GM23338 (cell line): ENCODE measurements at regions not wholly inside any gene's neighbourhood (a gene's known extent, or its start where the extent isn't known, plus 50 kb on each side); places are given as distances from the start of the nearest gene placed in this dataset.

Experiments used
- ATAC-seq: fragments of 200-7000 bp; cut with Tn5 transposase; 3 replicates; pipeline ENCODE4 v1.9.1; 2020
- DNase-seq: peaks from one replicate; pipeline ENCODE4 v3.0.0-alpha.2; 2015; ENCODE audit warnings: low spot score
- H2AFZ ChIP-seq: fragments of 200-600 bp; sonication (generic); 2 replicates; pipeline ENCODE4 v1.8.0; 2016; ENCODE audit warnings: antibody characterized with exemption, mild to moderate bottlenecking, moderate library complexity
- H3F3A ChIP-seq: fragments of 200-600 bp; sonication (generic); replicated peaks from 2 replicates; pipeline ENCODE4 v1.8.0; 2017; ENCODE audit warnings: antibody characterized with exemption, mixed run types, low read depth
- H3K27ac ChIP-seq: fragments of 200-600 bp; sonication (generic); 2 replicates; pipeline ENCODE4 v1.6.1; 2016; ENCODE audit warnings: low read depth
- H3K27me3 ChIP-seq: fragments of 200-600 bp; sonication (generic); 2 replicates; pipeline ENCODE4 v1.8.0; 2016; ENCODE audit warnings: mild to moderate bottlenecking, mixed run types, moderate library complexity; ENCODE audit not compliant: insufficient read depth
- H3K36me3 ChIP-seq: fragments of 200-600 bp; sonication (generic); 2 replicates; pipeline ENCODE4 v1.8.0; 2016; ENCODE audit warnings: mild to moderate bottlenecking; ENCODE audit not compliant: insufficient read depth
- H3K4me1 ChIP-seq: fragments of 200-600 bp; sonication (generic); 2 replicates; pipeline ENCODE4 v1.8.0; 2016; ENCODE audit warnings: mild to moderate bottlenecking, moderate library complexity; ENCODE audit not compliant: insufficient read depth
- H3K4me2 ChIP-seq: fragments of 200-600 bp; sonication (generic); 2 replicates; pipeline ENCODE4 v1.7.1; 2017; ENCODE audit warnings: mixed run types
- H3K4me3 ChIP-seq: fragments of 200-600 bp; sonication (generic); 2 replicates; pipeline ENCODE4 v1.6.1; 2016; ENCODE audit warnings: mixed run types
- H3K79me2 ChIP-seq: fragments of 200-600 bp; sonication (generic); replicated peaks from 2 replicates; pipeline ENCODE4 v1.8.0; 2017; ENCODE audit warnings: mild to moderate bottlenecking; ENCODE audit not compliant: insufficient read depth
- H3K9me2 ChIP-seq: fragments of 200-600 bp; sonication (generic); 2 replicates; pipeline ENCODE4 v1.8.0; 2017; ENCODE audit not compliant: insufficient read depth
- H4K20me1 ChIP-seq: fragments of 200-600 bp; sonication (generic); replicated peaks from 2 replicates; pipeline ENCODE4 v1.8.0; 2017; ENCODE audit warnings: mild to moderate bottlenecking; ENCODE audit not compliant: insufficient read depth
- H3K27ac Mint-ChIP-seq: 2 replicates; pipeline ENCODE4 v1.8.0; 2020; ENCODE audit warnings: inconsistent platforms, mild to moderate bottlenecking, moderate library complexity, mixed read lengths
- H3K27me3 Mint-ChIP-seq: 3 replicates; pipeline ENCODE4 v1.8.0; 2022; ENCODE audit warnings: low read depth, mild to moderate bottlenecking, moderate library complexity, mixed read lengths, inconsistent platforms; ENCODE audit not compliant: insufficient read depth, poor library complexity
- H3K36me3 Mint-ChIP-seq: 3 replicates; pipeline ENCODE4 v1.8.0; 2021; ENCODE audit warnings: low read depth, mild to moderate bottlenecking, inconsistent platforms, moderate library complexity, mixed read lengths
- H3K4me1 Mint-ChIP-seq: 3 replicates; pipeline ENCODE4 v1.8.0; 2020; ENCODE audit warnings: mild to moderate bottlenecking, inconsistent platforms, mixed read lengths
- H3K4me3 Mint-ChIP-seq: 3 replicates; pipeline ENCODE4 v1.8.0; 2021; ENCODE audit warnings: moderate library complexity, mild to moderate bottlenecking, inconsistent platforms, mixed read lengths
- H3K9me3 Mint-ChIP-seq: 3 replicates; pipeline ENCODE4 v1.8.0; 2020; ENCODE audit warnings: moderate library complexity, mild to moderate bottlenecking, inconsistent platforms, mixed read lengths
- EZH2phosphoT487 ChIP-seq: fragments of 200-600 bp; sonication (generic); IDR thresholded peaks from one replicate; pipeline ENCODE4 v1.8.1; 2018; ENCODE audit warnings: antibody characterized with exemption; ENCODE audit not compliant: unreplicated experiment
- ZNF331 ChIP-seq: fragments of 250-450 bp; sonication (Bioruptor Pico); IDR thresholded peaks from 2 replicates; pipeline ENCODE4 v1.5.0; 2020; ENCODE audit warnings: low read depth, mild to moderate bottlenecking, moderate library complexity
- TF ChIP-seq, protein P1 (sequence below): fragments of 250-450 bp; sonication (Bioruptor Pico); IDR thresholded peaks from 2 replicates; pipeline ENCODE4 v1.5.0; 2020; ENCODE audit warnings: mild to moderate bottlenecking, moderate library complexity
- TF ChIP-seq, protein P2 (sequence below): IDR thresholded peaks from one replicate; pipeline ENCODE4 v1.6.1; 2018; ENCODE audit warnings: antibody characterized with exemption; ENCODE audit not compliant: unreplicated experiment

DNA sequence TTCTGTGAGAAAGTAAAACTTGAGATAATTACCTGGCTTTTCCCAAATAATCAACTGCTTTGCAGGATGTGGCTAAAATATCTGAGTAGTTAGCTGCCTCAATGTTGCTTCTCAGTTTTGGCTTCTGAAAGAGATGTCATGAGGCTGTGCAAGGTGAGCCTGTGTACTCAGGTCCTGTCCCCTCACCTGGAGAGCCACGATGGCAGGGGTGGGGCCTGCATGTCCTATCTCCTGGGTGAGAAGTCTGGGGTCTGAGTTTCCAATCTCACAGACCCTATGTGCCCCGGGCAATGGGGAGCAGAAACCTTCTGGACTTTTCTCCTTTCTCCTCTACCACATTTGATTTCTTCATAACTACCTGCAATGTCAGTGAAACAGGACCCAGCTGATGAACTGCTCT lies 338.6 kb upstream of the B3GAT1 start:
- Mint-ChIP-seq H3K27me3 (peaks cover 9% of the 10 kb centered on the region), H3K36me3 (peaks cover 33% of the 10 kb centered on the region), H3K4me3 (no peak overlapping the region), H3K9me3 (peaks cover 34% of the 10 kb centered on the region), H3K4me1 (peaks cover 16% of the 10 kb centered on the region), H3K27ac (no peak overlapping the region)
- Histone ChIP-seq H3K36me3 (no peaks in the 10 kb centered on the region; the same call in 1 of the 2 replicates), H3K27me3 (no peaks in the 10 kb centered on the region), H3K4me1 (peaks cover 9% of the 10 kb centered on the region; the same call in 1 of the 2 replicates), H4K20me1 (no peaks in the 10 kb centered on the region), H3K79me2 (no peaks in the 10 kb centered on the region), H3K27ac (no peak overlapping the region), H2AFZ (no peak overlapping the region), H3K4me3 (no peak overlapping the region), H3F3A (no peaks in the 10 kb centered on the region), H3K9me2 (peaks cover 11% of the 10 kb centered on the region), H3K4me2 (no peak overlapping the region)
- ATAC-seq (no peak), DNase-seq (no peak)
- TF ChIP-seq ZNF331 (CRISPR knock-in tag) = no peak
- TF ChIP-seq, protein P1, sequence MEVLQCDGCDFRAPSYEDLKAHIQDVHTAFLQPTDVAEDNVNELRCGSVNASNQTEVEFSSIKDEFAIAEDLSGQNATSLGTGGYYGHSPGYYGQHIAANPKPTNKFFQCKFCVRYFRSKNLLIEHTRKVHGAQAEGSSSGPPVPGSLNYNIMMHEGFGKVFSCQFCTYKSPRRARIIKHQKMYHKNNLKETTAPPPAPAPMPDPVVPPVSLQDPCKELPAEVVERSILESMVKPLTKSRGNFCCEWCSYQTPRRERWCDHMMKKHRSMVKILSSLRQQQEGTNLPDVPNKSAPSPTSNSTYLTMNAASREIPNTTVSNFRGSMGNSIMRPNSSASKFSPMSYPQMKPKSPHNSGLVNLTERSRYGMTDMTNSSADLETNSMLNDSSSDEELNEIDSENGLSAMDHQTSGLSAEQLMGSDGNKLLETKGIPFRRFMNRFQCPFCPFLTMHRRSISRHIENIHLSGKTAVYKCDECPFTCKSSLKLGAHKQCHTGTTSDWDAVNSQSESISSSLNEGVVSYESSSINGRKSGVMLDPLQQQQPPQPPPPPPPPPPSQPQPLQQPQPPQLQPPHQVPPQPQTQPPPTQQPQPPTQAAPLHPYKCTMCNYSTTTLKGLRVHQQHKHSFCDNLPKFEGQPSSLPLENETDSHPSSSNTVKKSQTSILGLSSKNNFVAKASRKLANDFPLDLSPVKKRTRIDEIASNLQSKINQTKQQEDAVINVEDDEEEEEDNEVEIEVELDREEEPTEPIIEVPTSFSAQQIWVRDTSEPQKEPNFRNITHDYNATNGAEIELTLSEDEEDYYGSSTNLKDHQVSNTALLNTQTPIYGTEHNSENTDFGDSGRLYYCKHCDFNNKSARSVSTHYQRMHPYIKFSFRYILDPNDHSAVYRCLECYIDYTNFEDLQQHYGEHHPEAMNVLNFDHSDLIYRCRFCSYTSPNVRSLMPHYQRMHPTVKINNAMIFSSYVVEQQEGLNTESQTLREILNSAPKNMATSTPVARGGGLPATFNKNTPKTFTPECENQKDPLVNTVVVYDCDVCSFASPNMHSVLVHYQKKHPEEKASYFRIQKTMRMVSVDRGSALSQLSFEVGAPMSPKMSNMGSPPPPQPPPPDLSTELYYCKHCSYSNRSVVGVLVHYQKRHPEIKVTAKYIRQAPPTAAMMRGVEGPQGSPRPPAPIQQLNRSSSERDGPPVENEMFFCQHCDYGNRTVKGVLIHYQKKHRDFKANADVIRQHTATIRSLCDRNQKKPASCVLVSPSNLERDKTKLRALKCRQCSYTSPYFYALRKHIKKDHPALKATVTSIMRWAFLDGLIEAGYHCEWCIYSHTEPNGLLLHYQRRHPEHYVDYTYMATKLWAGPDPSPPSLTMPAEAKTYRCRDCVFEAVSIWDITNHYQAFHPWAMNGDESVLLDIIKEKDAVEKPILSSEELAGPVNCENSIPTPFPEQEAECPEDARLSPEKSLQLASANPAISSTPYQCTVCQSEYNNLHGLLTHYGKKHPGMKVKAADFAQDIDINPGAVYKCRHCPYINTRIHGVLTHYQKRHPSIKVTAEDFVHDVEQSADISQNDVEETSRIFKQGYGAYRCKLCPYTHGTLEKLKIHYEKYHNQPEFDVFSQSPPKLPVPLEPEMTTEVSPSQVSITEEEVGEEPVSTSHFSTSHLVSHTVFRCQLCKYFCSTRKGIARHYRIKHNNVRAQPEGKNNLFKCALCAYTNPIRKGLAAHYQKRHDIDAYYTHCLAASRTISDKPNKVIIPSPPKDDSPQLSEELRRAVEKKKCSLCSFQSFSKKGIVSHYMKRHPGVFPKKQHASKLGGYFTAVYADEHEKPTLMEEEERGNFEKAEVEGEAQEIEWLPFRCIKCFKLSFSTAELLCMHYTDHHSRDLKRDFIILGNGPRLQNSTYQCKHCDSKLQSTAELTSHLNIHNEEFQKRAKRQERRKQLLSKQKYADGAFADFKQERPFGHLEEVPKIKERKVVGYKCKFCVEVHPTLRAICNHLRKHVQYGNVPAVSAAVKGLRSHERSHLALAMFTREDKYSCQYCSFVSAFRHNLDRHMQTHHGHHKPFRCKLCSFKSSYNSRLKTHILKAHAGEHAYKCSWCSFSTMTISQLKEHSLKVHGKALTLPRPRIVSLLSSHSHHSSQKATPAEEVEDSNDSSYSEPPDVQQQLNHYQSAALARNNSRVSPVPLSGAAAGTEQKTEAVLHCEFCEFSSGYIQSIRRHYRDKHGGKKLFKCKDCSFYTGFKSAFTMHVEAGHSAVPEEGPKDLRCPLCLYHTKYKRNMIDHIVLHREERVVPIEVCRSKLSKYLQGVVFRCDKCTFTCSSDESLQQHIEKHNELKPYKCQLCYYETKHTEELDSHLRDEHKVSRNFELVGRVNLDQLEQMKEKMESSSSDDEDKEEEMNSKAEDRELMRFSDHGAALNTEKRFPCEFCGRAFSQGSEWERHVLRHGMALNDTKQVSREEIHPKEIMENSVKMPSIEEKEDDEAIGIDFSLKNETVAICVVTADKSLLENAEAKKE (CRISPR knock-in tag) = no peak
- TF ChIP-seq, protein P2, sequence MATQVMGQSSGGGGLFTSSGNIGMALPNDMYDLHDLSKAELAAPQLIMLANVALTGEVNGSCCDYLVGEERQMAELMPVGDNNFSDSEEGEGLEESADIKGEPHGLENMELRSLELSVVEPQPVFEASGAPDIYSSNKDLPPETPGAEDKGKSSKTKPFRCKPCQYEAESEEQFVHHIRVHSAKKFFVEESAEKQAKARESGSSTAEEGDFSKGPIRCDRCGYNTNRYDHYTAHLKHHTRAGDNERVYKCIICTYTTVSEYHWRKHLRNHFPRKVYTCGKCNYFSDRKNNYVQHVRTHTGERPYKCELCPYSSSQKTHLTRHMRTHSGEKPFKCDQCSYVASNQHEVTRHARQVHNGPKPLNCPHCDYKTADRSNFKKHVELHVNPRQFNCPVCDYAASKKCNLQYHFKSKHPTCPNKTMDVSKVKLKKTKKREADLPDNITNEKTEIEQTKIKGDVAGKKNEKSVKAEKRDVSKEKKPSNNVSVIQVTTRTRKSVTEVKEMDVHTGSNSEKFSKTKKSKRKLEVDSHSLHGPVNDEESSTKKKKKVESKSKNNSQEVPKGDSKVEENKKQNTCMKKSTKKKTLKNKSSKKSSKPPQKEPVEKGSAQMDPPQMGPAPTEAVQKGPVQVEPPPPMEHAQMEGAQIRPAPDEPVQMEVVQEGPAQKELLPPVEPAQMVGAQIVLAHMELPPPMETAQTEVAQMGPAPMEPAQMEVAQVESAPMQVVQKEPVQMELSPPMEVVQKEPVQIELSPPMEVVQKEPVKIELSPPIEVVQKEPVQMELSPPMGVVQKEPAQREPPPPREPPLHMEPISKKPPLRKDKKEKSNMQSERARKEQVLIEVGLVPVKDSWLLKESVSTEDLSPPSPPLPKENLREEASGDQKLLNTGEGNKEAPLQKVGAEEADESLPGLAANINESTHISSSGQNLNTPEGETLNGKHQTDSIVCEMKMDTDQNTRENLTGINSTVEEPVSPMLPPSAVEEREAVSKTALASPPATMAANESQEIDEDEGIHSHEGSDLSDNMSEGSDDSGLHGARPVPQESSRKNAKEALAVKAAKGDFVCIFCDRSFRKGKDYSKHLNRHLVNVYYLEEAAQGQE = no peak
- TF ChIP-seq EZH2phosphoT487 = no peak
